Heart left ventricle (tissue), 16 donors: ENCODE measurements at regions not wholly inside any gene's neighbourhood (a gene's known extent, or its start where the extent isn't known, plus 50 kb on each side); places are given as distances from the start of the nearest gene placed in this dataset.

Source experiments
- ATAC-seq, 4 donors: fragments of 200-7000 bp; cut with Tn5 transposase; one replicate each; pipeline ENCODE4 v1.9.1; 2020 to 2022; ENCODE audit warnings: moderate library complexity in 4 of 4, mild to moderate bottlenecking in 3 of 4, moderate number of reproducible peaks in 1 of 4
- DNase-seq, 5 donors: peaks; one replicate each; pipeline ENCODE4 v3.0.0-alpha.2; 2020
- H3K27ac ChIP-seq, 12 donors: fragments of 200-600 bp; sonication (generic) in 4 of 12; one replicate each; pipeline versions ENCODE4 v1.5.0 to v1.8.0; 2016 to 2022; ENCODE audit warnings: mild to moderate bottlenecking in 2 of 12
- H3K27me3 ChIP-seq, 9 donors: fragments of 200-600 bp; sonication (generic) in 2 of 9; one replicate each; pipeline versions ENCODE4 v1.5.1 to v1.8.0; 2016 to 2022; ENCODE audit warnings: mild to moderate bottlenecking in 3 of 9
- H3K36me3 ChIP-seq, 9 donors: fragments of 200-600 bp; sonication (generic) in 2 of 9; one replicate each; pipeline versions ENCODE4 v1.5.0 to v1.8.0; 2018 to 2022; ENCODE audit warnings: mild to moderate bottlenecking in 2 of 9
- H3K4me1 ChIP-seq, 12 donors: fragments of 200-600 bp; sonication (generic) in 4 of 12; one replicate each; pipeline versions ENCODE4 v1.5.0 to v1.8.0; 2016 to 2022; ENCODE audit warnings: mild to moderate bottlenecking in 3 of 12
- H3K4me3 ChIP-seq, 12 donors: fragments of 200-600 bp; sonication (generic) in 4 of 12; one replicate each; pipeline versions ENCODE4 v1.5.0 to v1.8.0; 2017 to 2022; ENCODE audit warnings: mild to moderate bottlenecking in 9 of 12, moderate library complexity in 4 of 12
- H3K9me3 ChIP-seq, 12 donors: fragments of 200-600 bp; sonication (generic) in 4 of 12; one replicate each; pipeline versions ENCODE4 v1.5.0 to v1.8.0; 2016 to 2022; ENCODE audit warnings: mild to moderate bottlenecking in 1 of 12
- CTCF ChIP-seq, 12 donors: fragments of 200-600 bp; sonication (generic) in 4 of 12; IDR thresholded peaks; one replicate each; pipeline versions ENCODE4 v1.5.0 to v1.8.0; 2018 to 2022; ENCODE audit warnings: antibody characterized with exemption in 12 of 12, mild to moderate bottlenecking in 5 of 12
- POLR2A ChIP-seq, 2 donors: fragments of 450-650 bp; IDR thresholded peaks; one replicate each; pipeline ENCODE4 v1.6.1; 2017; ENCODE audit warnings: antibody characterized with exemption in 2 of 2, mild to moderate bottlenecking in 2 of 2, moderate library complexity in 2 of 2
- WGBS, 4 donors: extraction: QIAGEN DNeasy Blood & Tissue Kit in 2 of 4; methylation state at CpG; one replicate each; pipeline versions ENCODE4 v1.1.5 to v1.1.7; 2013 to 2018; 5-methylcytosine and 5-hydroxymethylcytosine counted together
- intact Hi-C, 10 donors: fragments of 100-400 bp; cut with DNase I; formaldehyde crosslinking; loops; one replicate each; pipeline versions ENCODE4 v1.11.1 to v1.14.2; 2022
- donor health status: ischemic (EF 13 %, LVEDD 7.1; RV severe dilation, severe dysfunction).
- donor health status: healthy with polysubstance abuse.
- donor health status: DM: no; HTN: yes; CAD: no.
- donor health status: DM: no; HTN: no; CAD: no.
- donor health status: ischemic (EF 25% LVEDD 6.9; RV normal size, moderate dysfunction).
- donor health status: ischemic (EF 25% LVEDD 5.7; RV mildly dilated, moderate dysfunction).
- donor health status: healthy.
- donor health status: DM: yes; HTN: yes; CAD: no.
- donor health status: ischemic (EF 35%, LVEDD 5.7; RV mildly dilated, moderate dysfunction).
- donor health status: nonischemic (EF 11% LVEDD 7.7; RV severe dilation, severe dysfunction).
- donor health status: DM: yes; HTN: yes; CAD: no.
- donor health status: PGD.
- donor health status: ischemic (EF 29% LVEDD 5.4; RV normal size, mild dysfunction).
- donor health status: nonischemic (EF 23%, LVEDD 6.1; RV moderate dilation, normal function).

GRCh38 chr6:54574671-54575070 is 266.4 kb downstream of the TINAG start:
- WGBS, 4 donors: 0 to 37% (median 18%) methylated on average over 1 of the region's 1 CpG
- Histone ChIP-seq H3K27ac (no peak overlapping the region), H3K4me3 (no peak overlapping the region), H3K36me3 (no peaks in the 10 kb centered on the region), H3K9me3 (peaks cover 0 to 15% (median 0%) of the 10 kb centered on the region in 12 donors), H3K4me1 (no peaks in the 10 kb centered on the region), H3K27me3 (no peaks in the 10 kb centered on the region)
- ATAC-seq (no peak), DNase-seq (no peak)
- intact Hi-C loops: loop anchor here in 1 of 10 donors (10.0 kb wide), 1 partner anchor 530 kb away; no protein-coding TSS in a partner anchor
- TF ChIP-seq CTCF (IDR thresholded peaks at IDR 0.05): no peak

GRCh38 chr6:54578261-54578660 is 268.3 kb upstream of the FAM83B start:
- Histone ChIP-seq H3K27me3 (no peaks in the 10 kb centered on the region), H3K4me1 (no peaks in the 10 kb centered on the region), H3K36me3 (no peaks in the 10 kb centered on the region), H3K27ac (no peak overlapping the region), H3K4me3 (no peak overlapping the region), H3K9me3 (peaks cover 0 to 5% (median 0%) of the 10 kb centered on the region in 12 donors)
- ATAC-seq (no peak), DNase-seq (no peak)
- 57 to 64% (median 61%) methylated on average over 3 of the region's 3 CpGs for WGBS, 4 donors
- TF ChIP-seq POLR2A (IDR thresholded peaks at IDR 0.05): no peak
- no peak for TF ChIP-seq CTCF (IDR thresholded peaks at IDR 0.05)
- intact Hi-C loops: loop anchor here in 1 of 10 donors (10.0 kb wide), 1 partner anchor 533 kb away; no protein-coding TSS in a partner anchor

- Histone ChIP-seq H3K4me1 (no peaks in the 10 kb centered on the region), H3K27me3 (no peaks in the 10 kb centered on the region), H3K36me3 (no peaks in the 10 kb centered on the region), H3K9me3 (no peaks in the 10 kb centered on the region), H3K4me3 (no peak overlapping the region), H3K27ac (no peak overlapping the region)
- intact Hi-C loops: loop anchor here in 1 of 10 donors (10.0 kb wide), 1 partner anchor 534 kb away; no protein-coding TSS in a partner anchor
- no peak for DNase-seq
- no peak for ATAC-seq
- TF ChIP-seq POLR2A (IDR thresholded peaks at IDR 0.05) (no peak), CTCF (IDR thresholded peaks at IDR 0.05) (no peak)
- WGBS, 4 donors: 73 to 89% (median 81%) methylated on average over 2 of the region's 2 CpGs
Observed at GRCh38 chr6:54579011-54579410, 267.6 kb upstream of the FAM83B start.

- H3K9me3 ChIP-seq: peaks cover 0 to 12% (median 0%) of the 10 kb centered on the region in 12 donors
- H3K4me3 ChIP-seq: no peak overlapping the region
- no peaks in the 10 kb centered on the region for H3K36me3 ChIP-seq
- no peak overlapping the region for H3K27ac ChIP-seq
- no peaks in the 10 kb centered on the region for H3K4me1 ChIP-seq
- DNase-seq: no peak
- H3K27me3 ChIP-seq: no peaks in the 10 kb centered on the region
- intact Hi-C loops: no loop called here
- TF ChIP-seq POLR2A (IDR thresholded peaks at IDR 0.05) (no peak), CTCF (IDR thresholded peaks at IDR 0.05) (no peak)
- peak in 1 of 4 donors; percentile 67 for ATAC-seq
Observed at GRCh38 chr6:54586251-54586650, 260.3 kb upstream of the FAM83B start.
